Activated naive CD4-positive, alpha-beta T cell treated with anti-CD3 and anti-CD28 coated beads for 36 hours (primary cell): ENCODE measurements at regions not wholly inside any gene's neighbourhood (a gene's known extent, or its start where the extent isn't known, plus 50 kb on each side); places are given as distances from the start of the nearest gene placed in this dataset.
"Not testable (repeated sequence)": the region's sequence is repeated elsewhere in the genome, so short reads cannot be mapped to it uniquely, and the experiment has no call there.

Source experiments
- CTCF ChIA-PET: fragments of 350-600 bp; sonication (Branson Sonifier 250); formaldehyde crosslinking; loops from one replicate; lab custom pipeline; 2021; ENCODE audit warnings: antibody characterized with exemption; lab: Charles Lee
- DNase-seq: peaks from one replicate; pipeline ENCODE4 v3.0.0-alpha.2; 2020
- H3K27ac Mint-ChIP-seq: one replicate; pipeline ENCODE4 v1.8.0; 2021; ENCODE audit warnings: mild to moderate bottlenecking, mixed read lengths
- H3K27me3 Mint-ChIP-seq: one replicate; pipeline ENCODE4 v1.8.0; 2021; ENCODE audit warnings: low read depth, mixed read lengths
- H3K36me3 Mint-ChIP-seq: one replicate; pipeline ENCODE4 v1.8.0; 2021; ENCODE audit warnings: low read depth, mixed read lengths
- H3K4me1 Mint-ChIP-seq: one replicate; pipeline ENCODE4 v1.8.0; 2021; ENCODE audit warnings: low read depth, mixed read lengths
- H3K4me3 Mint-ChIP-seq: one replicate; pipeline ENCODE4 v1.8.0; 2021; ENCODE audit warnings: mild to moderate bottlenecking, moderate library complexity, mixed read lengths
- H3K9me3 Mint-ChIP-seq: one replicate; pipeline ENCODE4 v1.8.0; 2021; ENCODE audit warnings: mixed read lengths
- intact Hi-C: fragments of 100-400 bp; cut with micrococcal nuclease; formaldehyde crosslinking; loops from one replicate; pipeline ENCODE4 v1.15.1; 2023

DNA sequence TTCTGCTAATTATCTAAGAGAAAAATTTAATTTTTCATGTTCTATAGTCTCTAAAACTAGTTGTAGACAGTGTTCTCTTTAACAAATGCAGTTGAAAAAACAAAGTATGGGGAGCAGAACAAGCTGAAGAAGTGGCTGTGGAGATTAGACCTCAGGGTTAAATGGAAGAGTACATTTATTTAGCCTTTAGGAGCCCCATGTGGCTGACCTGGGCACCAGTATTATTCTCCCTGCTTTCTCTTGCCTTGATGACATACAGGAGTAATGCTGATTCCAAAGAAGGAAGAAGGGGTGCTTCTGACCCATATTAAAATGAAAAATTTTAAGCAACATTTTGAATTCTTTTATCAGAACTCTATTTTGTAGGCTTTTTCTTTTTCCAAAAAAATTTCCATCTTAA lies 312.3 kb upstream of the RIOK2 start:
- intact Hi-C loops: no loop called here

DNA sequence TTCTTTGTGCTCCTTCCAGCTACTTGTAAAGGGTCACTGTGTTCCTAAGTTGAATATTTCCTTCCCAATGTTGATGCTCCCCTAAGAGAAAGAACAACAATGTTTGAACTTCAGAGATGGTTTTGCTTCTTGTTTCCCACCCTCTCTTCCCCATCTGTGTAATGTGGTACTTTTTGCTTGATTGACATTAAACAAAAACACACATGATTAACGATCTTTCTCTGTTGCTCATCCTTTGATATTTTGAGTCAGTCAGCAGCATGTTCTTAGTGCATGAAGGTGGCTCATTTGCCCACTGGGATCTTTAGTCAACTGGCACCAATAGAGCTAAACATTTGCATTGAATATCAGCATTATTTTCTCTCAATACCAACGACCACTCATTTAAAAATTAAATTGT lies 313.0 kb upstream of the RIOK2 start:
- DNase-seq: no peak
- no peaks in the 10 kb centered on the region for H3K4me1 Mint-ChIP-seq
- no peaks in the 10 kb centered on the region for H3K9me3 Mint-ChIP-seq
- H3K27ac Mint-ChIP-seq: no peak overlapping the region
- H3K4me3 Mint-ChIP-seq: no peak overlapping the region
- no peaks in the 10 kb centered on the region for H3K27me3 Mint-ChIP-seq
- CTCF ChIA-PET: no interaction called here
- intact Hi-C loops: no loop called here
- no peaks in the 10 kb centered on the region for H3K36me3 Mint-ChIP-seq

More for the DNA sequence above, 312.3 kb upstream of the RIOK2 start:
- no peaks in the 10 kb centered on the region for H3K9me3 Mint-ChIP-seq
- H3K27me3 Mint-ChIP-seq: no peaks in the 10 kb centered on the region
- H3K4me3 Mint-ChIP-seq: no peak overlapping the region
- H3K4me1 Mint-ChIP-seq: no peaks in the 10 kb centered on the region
- no peak overlapping the region for H3K27ac Mint-ChIP-seq
- CTCF ChIA-PET: no interaction called here
- no peak for DNase-seq
- H3K36me3 Mint-ChIP-seq: no peaks in the 10 kb centered on the region

DNA sequence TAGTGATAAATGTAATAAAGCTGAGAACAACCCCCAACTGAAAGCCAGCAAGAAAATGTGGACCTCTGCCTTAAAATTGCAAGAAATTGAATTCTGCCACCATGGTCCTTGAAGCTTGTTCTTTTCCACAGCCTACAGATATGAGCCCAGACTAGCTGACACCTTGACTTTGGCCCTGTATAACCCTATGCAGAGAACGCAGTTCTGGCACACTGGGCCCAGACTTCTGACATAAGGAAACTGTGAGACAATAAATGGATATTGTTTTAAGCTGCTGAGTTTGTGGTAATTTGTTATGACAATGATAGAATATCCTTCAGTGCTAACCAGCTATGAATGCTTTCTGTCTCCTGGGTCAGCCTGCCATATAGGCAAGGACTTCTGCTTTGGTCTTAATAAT lies 315.6 kb upstream of the RIOK2 start:
- Mint-ChIP-seq H3K4me3 (no peak overlapping the region), H3K27me3 (peaks cover 2% of the 10 kb centered on the region), H3K27ac (no peak overlapping the region), H3K4me1 (no peaks in the 10 kb centered on the region), H3K36me3 (no peaks in the 10 kb centered on the region), H3K9me3 (no peaks in the 10 kb centered on the region)
- intact Hi-C loops: no loop called here
- no peak for DNase-seq
- CTCF ChIA-PET: no interaction called here

DNA sequence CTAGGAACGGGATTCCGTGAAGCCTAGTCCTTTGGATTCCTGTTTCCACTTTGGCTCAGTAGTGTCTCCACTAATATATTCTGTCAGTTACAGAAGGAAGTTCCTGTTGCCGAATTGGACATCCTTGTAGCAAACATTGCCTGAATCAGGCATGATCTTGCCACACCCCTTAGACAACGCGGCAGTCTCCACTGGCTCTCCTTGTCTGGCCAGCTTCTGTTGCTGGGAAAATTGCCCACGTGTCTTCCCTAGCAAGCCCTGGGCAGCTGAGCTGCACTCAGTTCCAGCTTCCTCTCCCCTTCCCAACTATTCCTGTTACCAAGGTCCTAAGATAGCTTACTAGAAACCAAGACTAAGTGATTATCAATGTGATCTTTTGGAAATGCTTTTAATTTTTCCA lies 316.6 kb upstream of the RIOK2 start:
- intact Hi-C loops: no loop called here
- Mint-ChIP-seq H3K27ac (no peak overlapping the region), H3K36me3 (no peaks in the 10 kb centered on the region), H3K9me3 (no peaks in the 10 kb centered on the region), H3K4me3 (no peak overlapping the region), H3K4me1 (no peaks in the 10 kb centered on the region), H3K27me3 (peaks cover 2% of the 10 kb centered on the region)
- no peak for DNase-seq
- CTCF ChIA-PET: no interaction called here

DNA sequence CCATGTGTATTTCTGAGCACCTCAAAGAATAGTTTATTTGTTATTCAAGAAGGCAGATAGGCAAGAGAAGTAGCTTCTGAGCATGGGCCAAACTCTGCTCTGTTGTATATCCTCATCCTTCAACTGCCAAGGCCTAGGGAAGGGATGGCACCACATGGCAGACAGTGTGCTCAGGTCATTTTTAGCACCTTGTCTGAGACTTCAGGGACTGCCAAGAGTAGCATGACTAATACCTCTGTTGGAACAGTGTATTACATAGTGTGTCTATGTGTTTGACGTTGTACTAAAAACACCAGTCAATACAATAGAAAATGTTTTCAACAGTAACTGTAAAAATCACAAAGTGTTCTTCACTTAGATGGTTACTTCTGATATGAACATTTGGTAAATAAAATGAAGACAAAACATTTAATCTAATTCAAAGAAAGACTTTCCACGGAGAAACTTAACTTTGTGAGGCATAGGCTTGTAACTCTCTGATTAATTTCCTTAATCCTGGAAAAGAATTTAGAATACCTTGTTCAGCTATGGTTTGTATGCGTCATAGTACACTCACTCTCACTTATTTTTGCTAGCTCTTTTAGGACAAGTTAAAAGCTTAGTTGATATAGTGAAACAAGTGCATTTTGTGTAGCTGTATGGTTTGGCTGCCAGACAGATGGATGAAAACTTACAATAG lies 318.4 kb upstream of the RIOK2 start:
- intact Hi-C loops: no loop called here
- no peak overlapping the region for H3K4me3 Mint-ChIP-seq
- no peak overlapping the region for H3K27ac Mint-ChIP-seq
- no peak for DNase-seq
- H3K36me3 Mint-ChIP-seq: no peaks in the 10 kb centered on the region
- H3K27me3 Mint-ChIP-seq: peaks cover 2% of the 10 kb centered on the region
- CTCF ChIA-PET: interaction anchor here (0.6 kb wide), 1 partner anchor 1234 kb away, joined by 3 read pairs; no protein-coding TSS in a partner anchor
- no peaks in the 10 kb centered on the region for H3K9me3 Mint-ChIP-seq
- H3K4me1 Mint-ChIP-seq: no peaks in the 10 kb centered on the region

DNA sequence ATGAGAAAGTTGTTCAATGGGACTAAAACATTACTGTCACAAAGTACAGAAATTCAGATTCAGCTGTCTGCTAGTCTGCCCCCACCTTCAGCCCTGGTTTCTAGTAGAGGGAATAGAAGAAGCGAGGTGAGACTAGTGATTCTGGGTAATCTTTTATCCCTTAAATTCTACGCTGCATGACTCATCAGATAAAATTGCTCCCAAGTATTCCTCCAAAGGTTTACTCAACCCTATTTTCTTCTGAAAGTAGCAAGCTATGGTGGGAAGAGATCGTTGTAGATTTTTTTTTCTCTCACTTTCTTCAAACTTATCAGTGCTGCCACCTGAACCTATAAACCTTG lies 318.9 kb upstream of the RIOK2 start:
- H3K9me3 Mint-ChIP-seq: no peaks in the 10 kb centered on the region
- DNase-seq: no peak
- no peaks in the 10 kb centered on the region for H3K4me1 Mint-ChIP-seq
- H3K27ac Mint-ChIP-seq: no peak overlapping the region
- CTCF ChIA-PET: interaction anchor here (0.6 kb wide), 1 partner anchor 1233 kb away, joined by 3 read pairs; no protein-coding TSS in a partner anchor
- intact Hi-C loops: no loop called here
- H3K27me3 Mint-ChIP-seq: peaks cover 2% of the 10 kb centered on the region
- no peak overlapping the region for H3K4me3 Mint-ChIP-seq
- H3K36me3 Mint-ChIP-seq: no peaks in the 10 kb centered on the region

DNA sequence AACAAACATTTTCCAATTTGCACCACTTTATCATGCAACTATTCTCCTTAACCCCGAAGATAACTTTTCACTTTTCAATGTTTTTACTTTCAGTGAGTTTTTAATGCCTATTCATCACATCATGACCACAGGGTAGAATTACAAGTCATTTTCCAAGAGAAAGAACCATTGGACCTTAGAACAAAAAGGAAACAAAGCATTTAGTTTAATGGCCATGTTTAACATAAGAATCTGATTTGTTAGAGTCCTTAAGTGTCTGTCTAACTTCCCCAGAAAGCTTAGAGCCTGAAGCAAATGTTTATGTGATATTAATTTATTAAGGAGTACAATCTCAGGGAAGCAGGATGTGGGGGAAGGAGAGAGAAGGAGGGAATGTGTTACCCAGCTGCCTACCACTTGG lies 325.8 kb upstream of the RIOK2 start:
- Mint-ChIP-seq H3K9me3 (no peaks in the 10 kb centered on the region), H3K27me3 (no peaks in the 10 kb centered on the region), H3K27ac (no peak overlapping the region), H3K36me3 (no peaks in the 10 kb centered on the region), H3K4me1 (no peaks in the 10 kb centered on the region), H3K4me3 (no peak overlapping the region)
- no peak for DNase-seq
- CTCF ChIA-PET: no interaction called here
- intact Hi-C loops: no loop called here

DNA sequence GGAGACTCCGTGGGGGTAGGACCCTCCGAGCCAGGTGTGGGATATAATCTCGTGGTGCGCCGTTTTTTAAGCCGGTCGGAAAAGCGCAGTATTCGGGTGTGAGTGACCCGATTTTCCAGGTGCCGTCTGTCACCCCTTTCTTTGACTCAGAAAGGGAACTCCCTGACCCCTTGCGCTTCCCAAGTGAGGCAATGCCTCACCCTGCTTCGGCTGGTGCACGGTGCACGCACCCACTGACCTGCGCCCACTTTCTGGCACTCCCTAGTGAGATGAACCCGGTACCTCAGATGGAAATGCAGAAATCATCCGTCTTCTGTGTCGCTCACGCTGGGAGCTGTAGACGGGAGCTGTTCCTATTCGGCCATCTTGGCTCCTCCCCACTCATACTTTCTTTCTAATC lies 336.5 kb upstream of the RIOK2 start:
- H3K9me3 Mint-ChIP-seq, H3K36me3 Mint-ChIP-seq, intact Hi-C loops, DNase-seq, H3K27me3 Mint-ChIP-seq, H3K27ac Mint-ChIP-seq, H3K4me1 Mint-ChIP-seq, H3K4me3 Mint-ChIP-seq, CTCF ChIA-PET: not testable (repeated sequence)

DNA sequence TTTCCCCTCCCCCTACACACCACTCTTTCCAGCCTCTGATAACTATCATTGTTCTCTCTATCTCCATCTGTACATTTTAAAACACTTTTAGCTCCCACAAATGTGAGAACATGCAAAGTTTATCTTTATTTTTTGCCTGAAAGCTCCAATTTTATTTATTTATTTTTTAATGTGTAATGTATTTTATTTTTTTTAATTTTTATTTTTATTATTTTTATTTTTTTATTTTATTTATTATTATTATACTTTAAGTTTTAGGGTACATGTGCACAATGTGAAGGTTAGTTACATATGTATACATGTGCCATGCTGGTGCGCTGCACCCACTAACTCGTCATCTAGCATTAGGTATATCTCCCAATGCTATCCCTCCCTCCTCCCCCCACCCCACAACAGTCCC lies 340.3 kb upstream of the RIOK2 start:
- DNase-seq, intact Hi-C loops: not testable (repeated sequence)

DNA sequence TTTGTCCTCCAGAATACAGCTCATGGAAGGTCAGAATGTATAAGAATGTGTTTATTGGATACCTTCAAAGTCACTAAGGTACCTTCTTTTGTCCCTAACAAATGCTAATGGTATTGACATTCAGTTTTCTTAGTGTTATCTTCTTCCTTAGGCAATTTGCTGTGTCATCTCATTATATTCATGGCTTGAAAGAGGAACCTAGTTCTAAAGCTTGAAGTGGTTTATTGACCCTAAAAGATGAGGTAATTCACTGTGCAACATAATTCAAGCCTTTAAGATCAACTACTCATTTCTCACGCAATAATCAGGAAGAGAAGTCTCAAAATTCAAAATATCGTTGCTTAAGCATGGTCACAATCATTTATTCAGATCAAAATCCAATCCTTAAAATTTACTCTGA lies 342.7 kb upstream of the RIOK2 start:
- Mint-ChIP-seq H3K4me3 (no peak overlapping the region), H3K9me3 (no peaks in the 10 kb centered on the region), H3K4me1 (no peaks in the 10 kb centered on the region), H3K27me3 (no peaks in the 10 kb centered on the region), H3K36me3 (no peaks in the 10 kb centered on the region), H3K27ac (no peak overlapping the region)
- intact Hi-C loops: no loop called here
- CTCF ChIA-PET: interaction anchor here (1.4 kb wide), 1 partner anchor 295 kb away, joined by 3 read pairs; no protein-coding TSS in a partner anchor
- DNase-seq: no peak

More for the DNA sequence above, 340.3 kb upstream of the RIOK2 start:
- H3K27ac Mint-ChIP-seq, CTCF ChIA-PET, H3K36me3 Mint-ChIP-seq, H3K9me3 Mint-ChIP-seq, H3K27me3 Mint-ChIP-seq, H3K4me3 Mint-ChIP-seq, H3K4me1 Mint-ChIP-seq: not testable (repeated sequence)

DNA sequence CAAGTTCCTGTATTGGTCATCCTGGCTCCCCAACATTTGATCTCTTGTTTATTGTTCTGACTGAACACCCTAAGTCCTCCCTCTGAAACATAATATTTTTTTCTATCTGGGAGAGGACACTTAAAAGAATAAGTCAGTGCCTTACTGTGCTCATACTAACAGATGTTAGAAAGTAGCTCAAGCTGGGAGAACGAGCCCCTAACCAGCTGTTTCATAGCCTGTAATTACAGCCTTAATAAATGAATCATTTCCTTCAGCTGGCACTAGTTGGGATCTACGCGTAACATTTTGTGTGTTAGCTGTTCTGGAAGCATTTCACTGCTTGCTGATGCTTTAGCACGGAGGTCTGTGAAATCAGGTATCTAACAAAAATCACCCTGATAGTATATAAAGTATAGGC lies 345.9 kb upstream of the RIOK2 start:
- CTCF ChIA-PET: interaction anchor here (0.8 kb wide), 1 partner anchor 297 kb away, joined by 3 read pairs; no protein-coding TSS in a partner anchor
- intact Hi-C loops: no loop called here
- no peaks in the 10 kb centered on the region for H3K9me3 Mint-ChIP-seq
- H3K27ac Mint-ChIP-seq: no peak overlapping the region
- H3K4me3 Mint-ChIP-seq: no peak overlapping the region
- H3K4me1 Mint-ChIP-seq: no peaks in the 10 kb centered on the region
- no peaks in the 10 kb centered on the region for H3K36me3 Mint-ChIP-seq
- DNase-seq: no peak
- no peaks in the 10 kb centered on the region for H3K27me3 Mint-ChIP-seq

DNA sequence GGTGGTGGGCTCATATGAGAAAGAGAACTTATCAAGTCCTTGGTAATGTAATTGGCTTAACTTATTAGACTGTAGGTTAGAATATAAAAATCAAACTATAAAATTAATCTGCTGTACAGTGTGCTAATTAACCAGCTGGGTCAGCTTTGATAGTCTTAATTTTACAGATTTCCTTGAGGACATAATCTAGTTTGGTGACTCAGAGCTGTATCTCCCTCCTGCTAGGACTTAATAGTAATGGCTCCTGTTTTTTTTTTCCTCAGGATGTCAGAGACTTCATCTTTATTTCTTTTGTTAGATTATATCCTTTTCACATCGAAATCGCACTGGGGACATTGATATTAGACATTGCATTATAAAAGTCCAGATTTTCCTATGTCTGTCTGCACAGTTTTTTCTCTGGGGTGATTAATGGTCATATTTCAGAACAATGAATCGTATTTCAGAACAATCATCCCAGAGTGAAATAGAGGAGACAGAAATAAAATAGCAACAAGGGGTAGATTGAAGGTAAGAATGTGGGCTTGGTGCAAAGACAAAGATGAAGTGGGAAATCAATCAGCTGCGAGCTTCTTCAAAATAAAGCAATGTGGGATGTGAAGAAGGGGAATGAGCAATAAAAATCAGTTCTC lies 346.4 kb upstream of the RIOK2 start:
- intact Hi-C loops: no loop called here
- no peak for DNase-seq
- no peaks in the 10 kb centered on the region for H3K9me3 Mint-ChIP-seq
- H3K27me3 Mint-ChIP-seq: no peaks in the 10 kb centered on the region
- H3K4me1 Mint-ChIP-seq: no peaks in the 10 kb centered on the region
- H3K36me3 Mint-ChIP-seq: no peaks in the 10 kb centered on the region
- CTCF ChIA-PET: no interaction called here
- no peak overlapping the region for H3K4me3 Mint-ChIP-seq
- no peak overlapping the region for H3K27ac Mint-ChIP-seq

DNA sequence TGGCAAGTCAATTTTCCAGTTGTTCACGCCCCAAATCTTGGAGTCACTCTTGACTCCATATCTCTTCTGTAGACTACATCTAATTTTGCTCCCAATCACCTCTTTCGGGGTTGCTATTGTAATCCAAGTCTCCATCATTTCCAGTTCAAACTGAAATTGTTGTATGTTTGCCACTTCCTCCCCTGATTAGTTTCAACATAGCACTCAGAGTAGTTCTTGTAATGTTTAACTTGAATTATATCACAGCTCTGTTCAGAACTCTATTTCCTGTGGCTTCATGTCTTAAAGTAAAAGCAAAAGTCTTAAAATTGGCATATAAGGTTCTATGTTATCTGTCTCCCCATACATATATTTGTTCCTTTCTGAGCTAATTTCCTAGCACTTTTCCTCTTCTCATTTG lies 348.5 kb upstream of the RIOK2 start:
- intact Hi-C loops: loop anchor here (5.0 to 10.0 kb wide), 2 partner anchors 777 to 1241 kb away; partner anchors contain the start of gene RGMB

More for the DNA sequence above, 348.5 kb upstream of the RIOK2 start:
- no peaks in the 10 kb centered on the region for H3K9me3 Mint-ChIP-seq
- no peak for DNase-seq
- H3K27ac Mint-ChIP-seq: no peak overlapping the region
- no peaks in the 10 kb centered on the region for H3K4me1 Mint-ChIP-seq
- no peaks in the 10 kb centered on the region for H3K27me3 Mint-ChIP-seq
- CTCF ChIA-PET: no interaction called here
- H3K36me3 Mint-ChIP-seq: no peaks in the 10 kb centered on the region
- no peak overlapping the region for H3K4me3 Mint-ChIP-seq
